Vagina (tissue), 2 donors: ENCODE measurements at regions not wholly inside any gene's neighbourhood (a gene's known extent, or its start where the extent isn't known, plus 50 kb on each side); places are given as distances from the start of the nearest gene placed in this dataset.

Experiments
- DNase-seq, 2 donors: peaks; one replicate each; pipeline ENCODE4 v3.0.0-alpha.2; 2017; ENCODE audit errors: extremely low spot score in 2 of 2
- H3K27ac ChIP-seq: fragments of 200-600 bp; sonication (generic); one replicate; pipeline ENCODE4 v1.5.1; 2019
- H3K27me3 ChIP-seq: fragments of 200-600 bp; sonication (generic); one replicate; pipeline ENCODE4 v1.5.1; 2019
- H3K36me3 ChIP-seq, 2 donors: fragments of 200-600 bp; sonication (generic); one replicate each; pipeline ENCODE4 v1.5.1; 2017 to 2019
- H3K4me1 ChIP-seq: fragments of 200-600 bp; sonication (generic); one replicate; pipeline ENCODE4 v1.5.1; 2019
- H3K4me3 ChIP-seq, 2 donors: fragments of 200-600 bp; sonication (generic); 1 replicate in 1 of 2; 2 replicates in 1 of 2; pipeline ENCODE4 v1.5.1; 2016 to 2019
- H3K9me3 ChIP-seq: fragments of 200-600 bp; sonication (generic); one replicate; pipeline ENCODE4 v1.5.1; 2019
- POLR2A ChIP-seq, 2 donors: fragments of 450-650 bp; IDR thresholded peaks; one replicate each; pipeline ENCODE4 v1.6.1; 2017; ENCODE audit warnings: antibody characterized with exemption in 2 of 2, mild to moderate bottlenecking in 2 of 2, moderate library complexity in 2 of 2
- POLR2AphosphoS5 ChIP-seq, 2 donors: sonication (generic); formaldehyde crosslinking; IDR thresholded peaks; one replicate each; pipeline ENCODE4 v1.9.0; 2017; ENCODE audit warnings: antibody characterized with exemption in 2 of 2, mild to moderate bottlenecking in 2 of 2, low read depth in 1 of 2; ENCODE audit not compliant: insufficient read depth in 1 of 2
- intact Hi-C: fragments of 100-400 bp; cut with DNase I; formaldehyde crosslinking; loops from one replicate; pipeline ENCODE4 v1.15.1; 2023
- TF ChIP-seq, protein P1 (sequence below), 3 experiments: fragments of 450-650 bp in 2 of 3; fragments of 200-600 bp in 1 of 3; sonication (generic) in 1 of 3; IDR thresholded peaks; one replicate each; pipeline ENCODE4 v1.5.1; 2017 to 2019; ENCODE audit warnings: antibody characterized with exemption in 3 of 3, mild to moderate bottlenecking in 2 of 3, moderate library complexity in 2 of 3

DNA sequence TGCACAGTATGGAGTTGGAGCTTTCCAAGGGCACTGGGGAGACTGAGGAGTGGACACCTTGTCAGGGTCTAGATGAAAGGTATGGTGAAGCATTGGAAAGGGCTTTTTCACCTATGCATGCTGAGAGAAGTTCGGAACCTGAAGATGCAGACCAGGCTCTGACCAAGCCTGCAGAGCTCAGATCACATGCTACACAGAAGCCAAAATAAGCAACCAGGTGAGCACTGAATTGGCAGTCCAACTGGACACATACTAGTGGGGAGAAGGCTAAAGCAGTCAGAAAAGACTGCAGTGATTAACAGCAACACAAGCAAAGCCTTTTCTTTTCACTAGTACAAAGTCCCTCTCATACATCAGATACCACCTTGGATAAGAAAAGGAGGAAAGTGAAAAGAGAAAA is 238.3 kb upstream of the PLSCR5 start:
- intact Hi-C loops: no loop called here
- H3K36me3 ChIP-seq: no peaks in the 10 kb centered on the region
- no peaks in the 10 kb centered on the region for H3K9me3 ChIP-seq
- H3K4me3 ChIP-seq: no peak overlapping the region
- no peaks in the 10 kb centered on the region for H3K4me1 ChIP-seq
- no peak overlapping the region for H3K27ac ChIP-seq
- no peaks in the 10 kb centered on the region for H3K27me3 ChIP-seq
- TF ChIP-seq POLR2AphosphoS5 (IDR thresholded peaks at IDR 0.05; ENCODE audit: insufficient read depth in 1 of 2, low read depth in 1 of 2) (no peak), POLR2A (IDR thresholded peaks at IDR 0.05) (no peak)
- TF ChIP-seq, protein P1, sequence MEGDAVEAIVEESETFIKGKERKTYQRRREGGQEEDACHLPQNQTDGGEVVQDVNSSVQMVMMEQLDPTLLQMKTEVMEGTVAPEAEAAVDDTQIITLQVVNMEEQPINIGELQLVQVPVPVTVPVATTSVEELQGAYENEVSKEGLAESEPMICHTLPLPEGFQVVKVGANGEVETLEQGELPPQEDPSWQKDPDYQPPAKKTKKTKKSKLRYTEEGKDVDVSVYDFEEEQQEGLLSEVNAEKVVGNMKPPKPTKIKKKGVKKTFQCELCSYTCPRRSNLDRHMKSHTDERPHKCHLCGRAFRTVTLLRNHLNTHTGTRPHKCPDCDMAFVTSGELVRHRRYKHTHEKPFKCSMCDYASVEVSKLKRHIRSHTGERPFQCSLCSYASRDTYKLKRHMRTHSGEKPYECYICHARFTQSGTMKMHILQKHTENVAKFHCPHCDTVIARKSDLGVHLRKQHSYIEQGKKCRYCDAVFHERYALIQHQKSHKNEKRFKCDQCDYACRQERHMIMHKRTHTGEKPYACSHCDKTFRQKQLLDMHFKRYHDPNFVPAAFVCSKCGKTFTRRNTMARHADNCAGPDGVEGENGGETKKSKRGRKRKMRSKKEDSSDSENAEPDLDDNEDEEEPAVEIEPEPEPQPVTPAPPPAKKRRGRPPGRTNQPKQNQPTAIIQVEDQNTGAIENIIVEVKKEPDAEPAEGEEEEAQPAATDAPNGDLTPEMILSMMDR (IDR thresholded peaks at IDR 0.05): no peak
- no peak for DNase-seq

DNA sequence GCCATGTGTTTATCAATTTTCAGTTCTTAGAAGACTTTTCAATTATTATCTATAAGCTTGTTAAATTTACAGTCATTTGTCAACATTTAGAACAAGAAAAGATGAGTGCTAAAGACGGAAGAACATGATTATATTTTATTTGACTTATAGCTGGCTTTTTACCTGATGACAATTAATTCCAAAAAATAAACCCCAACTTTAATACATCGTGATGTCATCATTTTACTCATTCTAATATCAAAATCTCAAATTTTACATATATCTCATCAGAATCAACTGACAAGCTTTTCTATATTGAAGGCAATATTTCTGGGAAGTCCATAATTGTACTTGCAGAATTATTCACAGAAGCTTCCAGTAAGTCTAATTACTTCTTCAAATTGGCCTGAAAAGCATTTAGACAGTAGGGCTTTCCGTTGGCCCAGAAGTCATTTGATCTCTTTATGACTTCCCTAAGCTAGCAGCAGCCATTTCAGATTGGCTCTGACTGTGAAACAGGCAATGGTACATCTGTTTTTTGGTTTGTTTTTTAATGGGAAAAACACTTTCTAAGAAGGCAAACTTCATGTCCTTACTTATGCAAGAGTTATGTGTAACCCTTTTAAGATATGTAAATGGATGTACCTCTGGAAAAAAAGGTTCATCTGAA is 234.7 kb upstream of the PLSCR5 start:
- intact Hi-C loops: no loop called here
- no peak for DNase-seq
- no peak overlapping the region for H3K4me3 ChIP-seq
- no peaks in the 10 kb centered on the region for H3K4me1 ChIP-seq
- TF ChIP-seq, protein P1 (IDR thresholded peaks at IDR 0.05): no peak
- TF ChIP-seq POLR2A (IDR thresholded peaks at IDR 0.05): no peak
- TF ChIP-seq POLR2AphosphoS5 (IDR thresholded peaks at IDR 0.05; ENCODE audit: insufficient read depth in 1 of 2, low read depth in 1 of 2): no peak
- H3K9me3 ChIP-seq: no peaks in the 10 kb centered on the region
- H3K27ac ChIP-seq: no peak overlapping the region
- H3K27me3 ChIP-seq: no peaks in the 10 kb centered on the region
- H3K36me3 ChIP-seq: no peaks in the 10 kb centered on the region

DNA sequence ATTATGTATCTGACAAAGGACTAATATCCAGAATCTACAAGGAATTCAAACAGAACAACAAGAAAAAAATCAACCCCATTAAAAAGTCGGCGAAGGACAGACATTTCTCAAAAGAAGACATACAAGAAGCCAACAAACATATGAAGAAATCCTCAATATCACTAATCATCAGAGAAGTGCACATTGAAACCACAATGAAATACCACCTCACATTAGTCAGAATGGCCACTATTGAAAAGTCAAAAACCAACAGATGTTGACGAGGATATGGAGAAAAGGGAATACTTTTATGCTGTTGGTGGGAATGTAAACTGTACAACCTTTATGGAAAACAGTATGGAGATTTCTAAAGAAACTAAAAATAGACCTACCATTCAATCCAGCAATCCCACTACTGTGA is 233.1 kb upstream of the PLSCR5 start:
- no peaks in the 10 kb centered on the region for H3K4me1 ChIP-seq
- no peak overlapping the region for H3K27ac ChIP-seq
- DNase-seq: no peak
- no peaks in the 10 kb centered on the region for H3K27me3 ChIP-seq
- H3K9me3 ChIP-seq: no peaks in the 10 kb centered on the region
- H3K4me3 ChIP-seq: no peak overlapping the region
- no peaks in the 10 kb centered on the region for H3K36me3 ChIP-seq
- intact Hi-C loops: no loop called here
- no peak for TF ChIP-seq POLR2A (IDR thresholded peaks at IDR 0.05)
- TF ChIP-seq, protein P1 (IDR thresholded peaks at IDR 0.05): no peak
- TF ChIP-seq POLR2AphosphoS5 (IDR thresholded peaks at IDR 0.05; ENCODE audit: insufficient read depth in 1 of 2, low read depth in 1 of 2): no peak

DNA sequence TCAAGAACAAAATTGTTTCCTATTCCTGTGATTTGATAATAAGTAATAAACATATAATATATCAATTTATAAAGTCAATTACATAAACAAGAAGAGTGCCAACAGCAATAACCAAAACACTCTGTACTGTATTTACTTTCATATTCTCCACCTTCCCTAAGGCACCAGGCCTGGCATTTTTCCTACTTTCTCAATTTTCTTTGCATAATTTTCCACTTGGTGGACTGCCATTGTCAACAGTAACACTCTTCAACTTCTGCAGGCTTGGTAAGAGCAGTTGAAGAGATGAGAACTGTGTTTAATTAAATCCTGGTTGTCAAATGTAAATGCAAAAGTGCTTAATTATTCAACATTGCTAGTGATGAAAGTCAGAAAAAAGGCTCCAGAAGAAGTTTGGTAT is 229.8 kb upstream of the PLSCR5 start:
- Histone ChIP-seq H3K4me3 (no peak overlapping the region), H3K27me3 (no peaks in the 10 kb centered on the region), H3K4me1 (no peaks in the 10 kb centered on the region), H3K36me3 (no peaks in the 10 kb centered on the region), H3K27ac (no peak overlapping the region), H3K9me3 (no peaks in the 10 kb centered on the region)
- intact Hi-C loops: no loop called here
- DNase-seq: no peak
- TF ChIP-seq, protein P1 (IDR thresholded peaks at IDR 0.05): no peak
- TF ChIP-seq POLR2A (IDR thresholded peaks at IDR 0.05): no peak
- no peak for TF ChIP-seq POLR2AphosphoS5 (IDR thresholded peaks at IDR 0.05; ENCODE audit: insufficient read depth in 1 of 2, low read depth in 1 of 2)

DNA sequence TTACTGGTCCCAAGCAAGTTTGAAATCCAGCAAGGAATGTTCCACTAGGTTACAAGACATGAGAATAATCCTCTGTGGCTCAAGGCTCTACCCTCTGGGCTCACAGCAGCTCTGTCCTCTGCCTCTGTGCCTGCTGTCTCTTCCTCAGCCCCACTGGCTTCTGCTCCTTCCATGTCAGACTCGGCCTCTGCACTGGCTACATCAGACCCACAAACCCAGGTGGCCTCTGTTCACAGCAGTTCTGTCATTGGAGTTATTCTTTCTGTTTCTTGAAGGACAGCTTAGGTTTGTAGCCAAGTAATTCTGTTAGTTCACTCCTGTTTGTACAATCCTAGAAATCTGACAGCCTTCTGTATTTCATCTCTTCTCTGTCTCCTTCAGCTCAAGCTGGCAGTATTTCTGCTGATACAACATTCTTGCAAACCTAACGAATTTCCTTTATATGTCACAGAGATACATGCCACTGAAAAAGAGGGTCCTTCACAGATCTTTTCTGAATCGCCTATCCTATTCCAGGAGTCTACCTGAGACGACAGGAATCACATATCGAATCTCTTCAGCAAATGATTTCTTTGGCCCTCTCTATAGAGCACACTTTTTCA is 227.8 kb upstream of the PLSCR5 start:
- H3K36me3 ChIP-seq: no peaks in the 10 kb centered on the region
- H3K9me3 ChIP-seq: no peaks in the 10 kb centered on the region
- no peak for DNase-seq
- H3K27ac ChIP-seq: no peak overlapping the region
- no peaks in the 10 kb centered on the region for H3K27me3 ChIP-seq
- H3K4me3 ChIP-seq: no peak overlapping the region
- H3K4me1 ChIP-seq: no peaks in the 10 kb centered on the region
- TF ChIP-seq, protein P1 (IDR thresholded peaks at IDR 0.05): no peak
- TF ChIP-seq POLR2AphosphoS5 (IDR thresholded peaks at IDR 0.05; ENCODE audit: insufficient read depth in 1 of 2, low read depth in 1 of 2) (no peak), POLR2A (IDR thresholded peaks at IDR 0.05) (no peak)
- intact Hi-C loops: no loop called here
